Stimulated activated CD4-positive, alpha-beta T cell treated with anti-CD3 and anti-CD28 coated beads, Interleukin-12 subunit alpha, Interleukin-12 subunit beta, amount 100 ng/mL, for 4 hours (primary cell): ENCODE measurements at regions not wholly inside any gene's neighbourhood (a gene's known extent, or its start where the extent isn't known, plus 50 kb on each side); places are given as distances from the start of the nearest gene placed in this dataset.
"Not testable (repeated sequence)": the region's sequence is repeated elsewhere in the genome, so short reads cannot be mapped to it uniquely, and the experiment has no call there.

ENCODE experiments used
- DNase-seq: peaks from one replicate; pipeline ENCODE4 v3.0.0-alpha.2; 2020

DNA sequence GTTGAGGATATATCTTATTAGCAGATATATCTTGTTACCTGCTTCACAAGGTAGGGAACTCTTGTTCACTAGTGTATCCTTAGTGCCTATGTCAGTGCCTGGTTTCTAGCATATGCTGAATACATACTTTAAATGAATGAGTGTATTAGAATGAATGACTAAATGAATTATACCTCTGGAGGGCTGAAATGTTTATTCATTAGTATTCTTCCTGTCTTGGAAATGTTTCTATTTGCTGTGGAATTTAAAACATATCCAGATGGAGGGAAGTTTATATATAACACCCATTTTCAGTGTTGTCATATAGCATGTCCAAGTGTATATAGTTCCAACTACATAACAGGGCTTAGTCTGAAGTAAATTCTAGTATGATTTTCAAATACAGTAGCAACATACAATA is 581.5 kb downstream of the TBL1XR1 start:
- no peak for DNase-seq

DNA sequence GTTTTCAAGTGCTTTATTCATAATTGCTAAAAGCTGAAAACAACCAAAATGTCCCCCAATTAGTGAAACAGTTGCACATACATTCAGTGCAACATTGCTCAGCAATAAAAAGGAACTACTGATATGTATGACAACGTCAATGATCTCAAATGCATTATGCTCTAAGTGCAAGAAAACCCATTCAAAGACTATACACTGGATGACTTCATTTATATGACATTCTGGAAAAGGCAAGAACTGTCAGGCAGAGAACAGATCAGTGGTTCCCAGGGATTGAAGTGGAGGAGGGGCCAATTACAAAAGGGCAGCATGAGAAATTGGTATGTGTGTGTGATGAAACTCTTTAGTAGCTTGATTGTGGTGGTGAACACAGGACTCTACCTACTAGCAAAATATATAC is 585.6 kb downstream of the TBL1XR1 start:
- no peak for DNase-seq

- DNase-seq = no peak
Observed at GRCh38 chr3:176609361-176609760, 587.9 kb downstream of the TBL1XR1 start.

DNA sequence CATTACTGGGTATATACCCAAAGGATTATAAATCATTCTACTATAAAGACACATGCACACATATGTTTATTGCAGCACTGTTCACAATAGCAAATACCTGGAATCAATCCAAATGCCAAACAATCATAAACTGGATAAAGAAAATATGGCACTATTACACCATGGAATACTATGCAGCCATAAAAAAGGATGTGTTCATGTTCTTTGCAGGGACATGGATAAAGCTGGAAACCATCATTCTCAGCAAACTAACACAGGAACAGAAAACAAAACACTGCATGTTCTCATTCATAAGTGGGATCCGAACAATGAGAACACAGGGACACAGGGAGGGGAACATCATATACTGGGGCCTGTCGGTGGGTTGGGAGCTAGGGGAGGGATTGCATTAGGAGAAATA is 591.7 kb downstream of the TBL1XR1 start:
- DNase-seq = not testable (repeated sequence)

- DNase-seq = no peak
Observed at GRCh38 chr3:176595307-176595706, 602.0 kb downstream of the TBL1XR1 start.

DNA sequence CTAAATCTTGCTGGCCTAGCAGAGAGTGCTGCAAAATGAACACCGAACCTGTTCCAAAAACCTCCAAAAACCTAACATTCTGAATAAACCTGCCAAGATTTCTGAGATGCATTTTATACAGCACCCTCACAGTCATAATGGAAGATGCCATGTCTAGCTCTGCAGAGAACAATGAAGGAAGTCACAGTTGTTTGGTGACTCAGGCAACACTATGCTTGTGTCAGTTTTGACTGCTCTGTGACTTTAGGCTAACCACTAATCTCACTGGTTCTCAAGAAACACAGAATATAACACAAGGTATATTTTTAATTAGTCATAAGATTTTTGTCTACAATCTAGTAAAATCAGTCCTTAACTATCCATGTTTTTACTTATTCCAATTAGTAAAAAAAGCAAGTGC is 606.6 kb downstream of the TBL1XR1 start:
- no peak for DNase-seq

GRCh38 chr3:176587089-176587488 is 610.2 kb downstream of the TBL1XR1 start:
- no peak for DNase-seq

- no peak for DNase-seq
Observed at GRCh38 chr3:176584413-176585176, 612.7 kb downstream of the TBL1XR1 start.

DNA sequence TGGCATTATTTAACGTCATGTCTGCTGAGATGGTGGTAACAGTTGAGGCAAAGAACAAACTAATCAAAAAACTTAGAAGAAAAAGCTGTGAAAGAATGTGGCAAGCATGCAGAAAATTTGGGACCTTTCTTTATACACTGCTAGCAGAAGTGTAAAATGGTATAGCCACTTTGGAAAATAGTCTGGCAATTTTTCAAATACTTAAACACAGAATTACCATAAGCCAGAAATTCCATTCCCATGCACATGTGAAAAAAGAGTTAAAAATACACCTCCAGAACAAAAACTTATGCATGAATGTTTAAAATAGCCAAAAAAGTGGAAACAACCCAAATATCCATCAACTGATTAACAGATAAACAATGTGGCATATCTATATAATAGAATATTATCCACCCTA is 613.3 kb downstream of the TBL1XR1 start:
- no peak for DNase-seq

GRCh38 chr3:176581589-176581988 is 615.7 kb downstream of the TBL1XR1 start:
- DNase-seq = no peak

DNA sequence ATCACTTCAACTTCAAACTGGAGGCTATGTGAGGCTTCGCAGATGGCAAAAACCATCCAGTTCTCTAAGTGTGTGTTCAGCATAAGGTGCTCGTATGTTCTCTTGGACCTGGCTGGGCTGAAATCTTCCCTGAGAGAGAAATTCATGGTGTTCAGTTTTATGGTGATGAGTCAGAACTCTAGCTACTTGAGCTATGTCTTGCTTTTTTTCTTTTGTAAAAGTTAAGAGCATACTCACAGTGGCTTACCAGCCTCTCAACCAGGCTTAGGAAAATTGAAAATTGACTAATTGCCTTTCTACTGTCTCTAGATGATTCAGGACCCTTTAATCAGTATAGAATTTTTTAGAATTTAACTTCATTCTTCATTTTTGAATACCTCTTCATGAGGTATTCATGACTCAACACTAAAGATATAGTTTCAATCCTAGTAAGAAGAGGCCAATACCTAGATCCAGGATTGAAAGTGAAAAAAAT is 617.5 kb downstream of the TBL1XR1 start:
- no peak for DNase-seq

GRCh38 chr3:176578316-176578715 is 619.0 kb downstream of the TBL1XR1 start:
- DNase-seq = no peak

GRCh38 chr3:176577447-176577846 is 619.8 kb downstream of the TBL1XR1 start:
- DNase-seq = no peak

GRCh38 chr3:176574786-176575185 is 622.5 kb downstream of the TBL1XR1 start:
- DNase-seq = no peak

DNA sequence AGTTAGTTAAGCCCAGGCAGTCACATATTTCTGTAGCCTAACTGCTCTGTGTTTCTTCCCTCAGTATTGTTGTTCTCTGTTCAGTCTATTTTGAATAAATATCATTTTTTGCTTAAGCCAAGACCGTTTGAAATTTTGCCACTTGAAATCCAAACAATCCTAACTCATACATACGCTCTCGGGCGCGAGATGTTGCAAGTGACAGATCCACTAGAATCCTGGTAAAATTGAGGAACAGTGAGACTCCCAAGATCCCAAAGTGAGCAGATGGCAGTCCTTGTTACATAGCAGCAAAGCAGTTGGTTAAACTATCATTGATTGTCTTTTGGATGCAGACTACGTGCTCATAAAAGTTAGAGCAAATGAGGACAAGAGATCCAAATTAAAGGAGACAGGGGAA is 625.4 kb downstream of the TBL1XR1 start:
- DNase-seq = no peak

- no peak for DNase-seq
Observed at GRCh38 chr3:176570992-176571391, 626.3 kb downstream of the TBL1XR1 start.

- DNase-seq = no peak
Observed at GRCh38 chr3:176568189-176568588, 629.1 kb downstream of the TBL1XR1 start.

GRCh38 chr3:176566757-176567156 is 630.5 kb downstream of the TBL1XR1 start:
- DNase-seq = no peak

- DNase-seq = no peak
Observed at GRCh38 chr3:176562331-176562730, 635.0 kb downstream of the TBL1XR1 start.

DNA sequence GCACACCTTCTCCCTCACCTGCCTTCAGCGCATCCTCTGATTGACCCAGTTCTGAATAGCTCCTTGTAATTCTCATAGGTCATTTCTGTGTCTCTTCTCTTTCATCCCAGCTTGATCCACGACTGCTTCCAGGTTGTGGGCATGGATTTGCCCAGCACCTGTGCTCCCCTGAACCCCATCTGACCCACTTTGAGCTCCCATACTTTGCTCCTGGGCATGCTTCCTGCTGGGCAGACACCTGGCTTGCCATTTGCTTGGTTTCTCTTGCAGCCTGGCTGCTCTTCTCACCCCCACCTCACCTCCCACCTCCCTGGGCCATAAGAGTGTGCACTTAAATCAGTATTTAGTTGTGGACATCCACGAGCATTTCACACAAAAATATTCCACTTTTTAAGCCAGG is 635.5 kb downstream of the TBL1XR1 start:
- DNase-seq = no peak

DNA sequence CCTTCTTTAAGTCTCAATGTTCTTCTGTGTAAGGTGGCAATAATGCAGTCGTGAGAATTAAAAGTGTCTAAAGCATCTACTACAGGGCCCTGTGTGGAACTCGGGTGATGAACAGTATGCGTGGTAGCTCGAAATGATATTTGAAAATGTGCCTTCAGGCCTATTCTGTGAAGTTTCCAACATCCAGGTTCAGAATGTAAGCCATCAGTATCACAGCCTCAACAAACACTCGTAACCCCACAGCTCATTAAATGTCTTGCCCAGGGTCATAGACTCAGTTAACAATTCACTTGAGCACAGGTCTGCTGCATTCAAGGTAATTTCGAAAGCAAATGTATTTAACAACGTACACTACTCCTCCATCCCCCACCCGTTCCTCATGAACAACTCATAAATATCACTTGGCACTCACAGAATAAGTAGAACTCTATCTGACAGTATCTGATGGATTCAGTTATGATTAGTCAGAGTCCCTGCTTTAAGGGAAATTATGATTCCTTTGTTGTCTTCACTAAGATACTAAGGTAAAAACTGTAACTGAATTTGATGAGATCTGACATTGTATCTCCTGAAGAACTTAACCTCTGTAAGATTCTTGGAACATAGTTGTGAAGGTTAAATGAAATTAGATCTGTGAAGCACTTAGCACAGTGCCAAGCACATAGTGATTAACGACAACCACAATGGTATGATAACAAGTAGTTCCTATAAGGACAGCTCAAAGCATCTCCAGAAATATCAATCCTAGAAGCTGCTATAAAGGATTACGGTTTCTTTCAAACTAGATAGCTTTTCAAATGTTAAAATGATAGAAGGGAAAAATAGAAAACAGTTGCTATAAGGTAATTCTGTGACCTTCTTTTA is 642.3 kb downstream of the TBL1XR1 start:
- no peak for DNase-seq

DNA sequence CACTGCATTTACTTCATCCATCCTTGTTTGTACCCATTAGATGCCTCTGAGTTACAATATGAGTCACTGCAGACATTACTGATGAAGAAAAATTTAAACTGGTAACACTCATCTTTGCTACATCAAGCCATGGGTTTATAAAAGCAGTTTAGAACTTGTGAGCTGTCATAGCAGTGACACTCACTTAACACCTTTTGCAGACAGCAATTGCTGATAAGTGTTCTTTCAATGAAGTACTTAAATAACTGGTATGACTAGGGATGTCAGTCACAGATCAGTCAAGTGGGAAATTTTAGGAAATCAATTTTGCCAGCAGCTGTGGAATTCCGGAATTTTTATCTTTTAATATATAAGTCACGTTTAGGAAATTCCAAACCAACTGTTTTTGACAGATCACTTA is 643.0 kb downstream of the TBL1XR1 start:
- no peak for DNase-seq

GRCh38 chr3:176526942-176527341 is 670.3 kb downstream of the TBL1XR1 start:
- DNase-seq = no peak

GRCh38 chr3:176526225-176526624 is 671.1 kb downstream of the TBL1XR1 start:
- no peak for DNase-seq
